ENCODE measurements at regions not wholly inside any gene's neighbourhood (a gene's known extent, or its start where the extent isn't known, plus 50 kb on each side); places are given as distances from the start of the nearest gene placed in this dataset.
"Not testable (repeated sequence)": the region's sequence is repeated elsewhere in the genome, so short reads cannot be mapped to it uniquely, and the experiment has no call there.

DNA sequence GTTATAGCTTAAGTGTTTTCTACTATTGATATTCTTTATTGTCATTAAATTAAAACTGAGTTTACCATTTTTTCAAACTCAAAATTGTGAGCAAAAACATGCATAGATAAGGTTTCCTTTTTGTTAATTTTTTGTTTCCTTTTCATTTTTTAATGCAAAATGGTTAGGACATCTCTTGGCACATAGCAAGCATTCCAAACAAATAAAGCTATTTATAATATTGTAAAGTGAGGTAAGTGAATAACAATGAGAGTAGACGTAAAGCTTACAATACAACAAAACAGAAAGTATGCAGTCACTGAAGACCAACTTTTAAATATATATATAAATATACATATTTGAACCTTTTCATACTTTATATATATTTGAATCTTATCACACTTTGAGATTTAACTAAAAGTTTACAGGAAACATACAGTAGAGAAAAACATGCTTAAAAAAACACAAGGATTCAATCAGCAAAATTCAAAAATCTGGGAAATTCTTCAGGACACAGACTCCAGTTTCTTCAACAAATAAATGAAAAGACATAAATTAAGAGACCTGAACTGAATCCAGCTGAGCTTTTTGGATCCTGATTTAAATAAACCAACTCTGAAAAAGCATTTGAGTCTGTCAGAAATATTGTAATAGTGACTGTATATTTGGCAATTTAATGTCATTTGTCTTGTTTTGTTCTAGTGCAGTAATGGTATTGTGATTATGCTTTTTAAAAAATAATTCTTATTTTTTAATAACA, 67.5 kb upstream of the SAMSN1 start:
- DNase-seq (ENCODE audit: low spot score) = no peak

DNA sequence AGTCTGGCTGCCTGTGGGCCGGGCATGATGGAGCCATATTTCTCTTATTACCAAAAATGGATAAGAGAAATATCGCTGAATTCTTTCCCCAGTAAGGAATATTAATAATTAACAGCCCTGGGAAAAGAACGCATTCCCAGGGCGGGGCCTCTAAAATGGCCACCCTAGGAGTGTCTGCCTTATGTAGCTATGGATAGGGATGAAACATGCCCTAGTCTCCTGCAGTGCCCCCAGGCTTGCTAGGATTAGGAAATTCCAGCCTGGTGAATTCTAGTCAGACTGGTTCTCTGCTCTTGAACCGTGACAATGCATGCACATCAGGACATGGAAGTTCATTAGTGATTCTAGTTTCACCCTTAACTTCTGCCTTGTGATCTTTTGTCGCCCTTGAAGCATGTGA, 64.0 kb upstream of the SAMSN1 start:
- DNase-seq (ENCODE audit: low spot score) = not testable (repeated sequence)

DNA sequence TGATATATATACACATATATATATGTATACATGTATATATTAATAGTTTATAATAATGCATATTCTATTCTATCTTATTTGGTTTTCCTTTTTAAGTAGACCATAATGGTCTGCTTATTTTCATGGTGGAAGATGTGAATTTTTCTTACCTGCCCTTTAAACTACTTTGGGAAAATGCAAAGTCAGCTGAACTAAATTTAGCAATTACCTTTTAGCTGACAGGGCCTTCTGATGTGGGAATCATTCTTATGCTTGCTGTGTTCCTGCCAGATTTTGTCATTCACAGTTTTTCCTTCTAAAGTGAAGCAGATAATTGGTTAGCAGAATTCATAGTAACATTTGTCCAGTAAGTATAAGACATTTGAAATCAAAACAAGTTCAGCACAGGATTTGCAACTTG, 63.2 kb upstream of the SAMSN1 start:
- DNase-seq (ENCODE audit: low spot score) = no peak

DNA sequence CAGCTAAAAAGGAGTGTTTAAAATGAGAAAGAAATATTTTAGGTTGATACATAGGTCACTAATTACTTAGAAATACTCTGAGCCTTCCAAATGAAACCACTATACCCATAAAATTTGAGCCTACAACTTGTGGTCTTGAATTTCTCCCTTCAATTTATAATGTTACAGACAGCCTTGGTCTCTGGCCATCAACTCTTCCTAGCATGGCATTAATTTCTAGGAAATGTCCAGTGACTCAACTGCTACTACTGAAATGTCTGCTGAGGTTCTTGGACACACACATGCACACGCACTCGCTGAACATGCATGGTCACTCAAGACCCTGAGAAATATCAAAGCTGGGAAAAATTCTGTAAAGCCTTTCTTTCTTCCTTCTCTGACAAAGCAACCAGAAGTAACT, 61.1 kb upstream of the SAMSN1 start:
- no peak for DNase-seq (ENCODE audit: low spot score)

DNA sequence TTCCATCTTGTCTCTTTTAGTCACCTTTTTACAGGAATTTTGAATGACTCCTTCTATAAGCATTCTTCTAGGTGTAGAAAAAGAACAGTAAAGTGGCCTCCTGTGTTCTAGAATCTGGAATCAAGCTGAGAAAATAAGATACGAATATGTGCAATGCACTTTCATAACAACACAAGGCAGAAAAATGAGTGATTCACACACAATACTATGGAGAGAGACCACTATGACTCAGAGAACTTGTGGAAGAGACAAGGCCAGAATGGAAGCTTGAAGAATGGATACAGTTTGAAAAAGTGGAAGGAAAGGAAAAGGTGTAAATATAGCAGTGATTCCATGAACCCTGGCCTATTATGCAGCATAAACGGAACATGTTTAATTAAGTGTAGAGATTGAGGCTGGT, 57.1 kb upstream of the SAMSN1 start:
- DNase-seq (ENCODE audit: low spot score) = no peak

DNA sequence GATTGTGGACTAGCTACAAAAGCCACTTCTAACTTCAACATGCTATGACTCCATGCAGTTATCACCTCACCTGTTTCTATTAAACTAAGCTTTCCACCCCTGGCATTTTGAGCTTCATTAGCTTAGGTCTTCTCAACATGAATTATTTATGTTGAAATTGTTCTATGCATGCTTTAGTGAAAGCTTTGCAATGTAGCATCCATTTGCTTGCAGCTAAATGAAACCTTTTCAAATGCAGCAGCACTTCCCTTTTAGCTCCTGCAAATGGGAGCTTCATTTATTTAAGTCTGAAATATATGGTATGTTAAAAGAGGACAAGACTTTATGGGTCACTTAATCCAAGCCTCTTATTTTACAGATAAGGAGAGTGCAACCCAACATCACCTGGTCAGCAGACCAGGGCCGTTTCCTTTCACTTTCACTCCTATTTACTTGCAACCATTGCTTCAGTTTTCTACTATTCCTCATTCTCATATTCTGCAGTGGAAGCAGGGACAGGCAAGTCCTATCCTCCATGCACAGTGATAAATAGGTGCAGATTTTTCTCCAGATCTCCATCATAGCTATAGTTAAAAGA, 56.4 kb upstream of the SAMSN1 start:
- DNase-seq (ENCODE audit: low spot score) = no peak

DNA sequence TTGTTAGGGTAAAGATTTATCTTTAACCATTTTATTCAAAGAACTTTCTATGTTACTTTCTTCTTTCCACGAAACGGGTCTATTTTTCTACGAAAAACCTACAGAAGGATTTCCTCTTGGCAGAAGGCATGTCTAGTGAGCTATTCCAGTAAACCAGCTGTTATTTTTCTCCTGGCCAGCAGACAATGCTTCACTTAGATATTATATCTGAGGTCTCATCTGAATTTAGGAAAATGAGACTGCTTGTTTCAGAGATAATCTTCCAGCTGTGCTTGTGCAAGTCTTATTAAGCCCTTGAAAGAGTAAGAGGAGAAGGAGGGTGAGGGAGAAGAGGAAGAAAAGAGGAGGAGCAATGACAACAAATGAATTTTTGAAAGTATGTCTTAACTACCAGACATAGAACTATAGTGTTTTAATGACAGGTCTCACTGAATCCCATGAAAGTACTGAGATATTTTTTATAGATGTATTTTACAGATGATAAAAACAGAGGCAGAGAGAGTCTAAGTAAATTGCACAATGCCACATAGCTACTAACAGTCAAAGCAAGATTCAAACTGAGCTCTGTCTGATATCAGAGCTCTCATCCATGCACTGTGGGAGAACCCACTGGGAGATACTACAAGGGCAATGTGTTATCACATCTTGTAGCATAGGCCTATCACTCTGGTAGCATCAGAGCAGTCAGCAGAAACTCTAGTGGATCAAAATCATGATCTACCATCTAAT, 54.6 kb upstream of the SAMSN1 start:
- no peak for DNase-seq (ENCODE audit: low spot score)

DNA sequence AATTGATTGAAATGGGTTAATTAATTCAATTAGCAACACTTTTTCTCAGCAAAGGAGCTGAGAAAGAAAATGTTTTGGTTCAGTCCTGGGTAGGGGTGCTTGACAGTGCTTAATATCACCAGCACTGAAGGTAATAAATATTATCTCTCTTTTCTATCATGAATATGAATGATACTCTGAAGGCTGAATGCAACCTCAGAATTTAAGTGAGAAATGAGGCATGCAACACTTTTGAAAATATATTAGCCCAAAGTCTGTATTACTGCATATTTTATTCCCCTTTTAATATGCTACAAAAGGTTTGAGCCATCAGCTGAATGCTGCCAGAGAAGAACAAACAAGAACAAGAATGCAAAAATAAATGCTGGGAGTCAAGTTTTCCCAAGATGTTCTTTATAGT, 52.0 kb upstream of the SAMSN1 start:
- DNase-seq (ENCODE audit: low spot score) = no peak
